GM12874 (cell line): ENCODE measurements at regions not wholly inside any gene's neighbourhood (a gene's known extent, or its start where the extent isn't known, plus 50 kb on each side); places are given as distances from the start of the nearest gene placed in this dataset.

ENCODE experiments used
- TF ChIP-seq, protein P1 (sequence below): IDR thresholded peaks from 2 replicates; pipeline ENCODE4 v1.5.1; 2011; ENCODE audit warnings: low read depth, mild to moderate bottlenecking, control low read depth, low read length, moderate library complexity; ENCODE audit not compliant: insufficient read depth

- TF ChIP-seq, protein P1, sequence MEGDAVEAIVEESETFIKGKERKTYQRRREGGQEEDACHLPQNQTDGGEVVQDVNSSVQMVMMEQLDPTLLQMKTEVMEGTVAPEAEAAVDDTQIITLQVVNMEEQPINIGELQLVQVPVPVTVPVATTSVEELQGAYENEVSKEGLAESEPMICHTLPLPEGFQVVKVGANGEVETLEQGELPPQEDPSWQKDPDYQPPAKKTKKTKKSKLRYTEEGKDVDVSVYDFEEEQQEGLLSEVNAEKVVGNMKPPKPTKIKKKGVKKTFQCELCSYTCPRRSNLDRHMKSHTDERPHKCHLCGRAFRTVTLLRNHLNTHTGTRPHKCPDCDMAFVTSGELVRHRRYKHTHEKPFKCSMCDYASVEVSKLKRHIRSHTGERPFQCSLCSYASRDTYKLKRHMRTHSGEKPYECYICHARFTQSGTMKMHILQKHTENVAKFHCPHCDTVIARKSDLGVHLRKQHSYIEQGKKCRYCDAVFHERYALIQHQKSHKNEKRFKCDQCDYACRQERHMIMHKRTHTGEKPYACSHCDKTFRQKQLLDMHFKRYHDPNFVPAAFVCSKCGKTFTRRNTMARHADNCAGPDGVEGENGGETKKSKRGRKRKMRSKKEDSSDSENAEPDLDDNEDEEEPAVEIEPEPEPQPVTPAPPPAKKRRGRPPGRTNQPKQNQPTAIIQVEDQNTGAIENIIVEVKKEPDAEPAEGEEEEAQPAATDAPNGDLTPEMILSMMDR, result no peak
Observed at GRCh38 chr14:37842106-37842505, 246.7 kb downstream of the TTC6 start.

- TF ChIP-seq, protein P1, result no peak
Observed at GRCh38 chr14:37843954-37844607, 248.7 kb downstream of the TTC6 start.

DNA sequence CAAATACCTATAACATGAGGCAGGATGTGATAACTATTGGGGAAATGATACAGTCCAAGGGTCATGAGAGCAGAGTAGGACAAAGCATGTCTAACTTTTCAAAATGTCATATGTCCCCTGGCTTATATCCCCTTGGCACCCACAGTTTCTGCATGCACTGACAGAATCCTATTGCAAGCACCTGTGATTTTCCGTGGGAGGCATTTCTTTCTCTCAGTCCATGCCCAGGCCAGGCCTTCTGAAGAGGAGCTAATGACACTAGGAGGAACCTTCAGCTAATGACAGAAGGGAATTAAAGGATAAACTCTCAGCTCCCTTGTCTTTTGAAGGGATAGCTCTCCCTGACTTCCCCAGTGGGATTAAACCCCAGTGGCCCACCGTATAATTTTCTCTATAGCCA, 249.2 kb downstream of the TTC6 start:
- TF ChIP-seq, protein P1, result no peak

- TF ChIP-seq, protein P1, result no peak
Observed at GRCh38 chr14:37848985-37849621, 253.7 kb downstream of the TTC6 start.

- TF ChIP-seq, protein P1, result no peak
Observed at GRCh38 chr14:37851054-37851453, 255.6 kb downstream of the TTC6 start.

DNA sequence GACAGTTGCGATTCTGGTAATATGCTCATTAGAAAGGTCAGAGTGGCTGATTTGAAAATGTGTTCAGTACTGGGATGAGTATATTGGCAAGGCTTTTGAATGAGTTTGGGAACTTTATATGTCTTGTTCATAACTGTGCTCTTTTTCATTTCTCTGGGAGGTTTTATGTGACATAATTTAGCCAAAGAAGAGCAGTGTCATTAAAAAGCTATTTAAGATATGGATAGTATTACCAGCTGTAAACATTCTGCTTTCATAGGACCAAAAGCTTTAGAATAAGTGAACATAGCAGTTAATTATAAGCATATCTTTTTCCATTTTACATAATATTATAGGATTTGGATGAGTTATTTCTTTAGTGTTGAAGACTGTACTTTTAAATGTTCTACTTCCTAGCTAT, 260.4 kb downstream of the TTC6 start:
- TF ChIP-seq, protein P1, result no peak

DNA sequence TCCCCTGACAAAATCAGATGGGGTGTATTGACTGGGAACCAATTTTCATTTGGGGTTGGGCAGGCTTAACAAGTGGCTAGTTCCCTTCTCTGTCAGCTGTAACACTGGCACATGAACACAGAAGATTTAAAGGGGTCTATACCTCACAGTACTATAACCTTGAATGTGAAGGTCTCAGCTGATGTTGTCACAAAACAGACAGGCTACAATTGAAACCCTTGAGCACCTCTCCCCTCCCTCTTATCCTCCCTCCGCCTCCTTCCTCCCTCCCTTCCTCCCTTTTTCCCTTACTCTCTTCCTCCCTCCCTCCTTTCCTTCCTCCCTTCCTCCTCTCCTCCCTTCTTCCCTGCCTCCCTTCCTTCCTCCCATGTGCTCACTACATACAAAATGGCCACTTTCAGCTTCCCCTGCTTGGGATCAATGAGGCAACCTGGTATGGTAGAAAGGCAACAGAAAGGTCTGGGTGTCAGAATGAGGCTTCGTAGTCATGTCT, 262.4 kb downstream of the TTC6 start:
- TF ChIP-seq, protein P1, result no peak
